Superior temporal gyrus (tissue), 1 donor: ENCODE measurements at regions not wholly inside any gene's neighbourhood (a gene's known extent, or its start where the extent isn't known, plus 50 kb on each side); places are given as distances from the start of the nearest gene placed in this dataset.

Experiments used
- DNase-seq: peaks from one replicate; pipeline ENCODE4 v3.0.0-alpha.2; 2016; ENCODE audit errors: extremely low spot score

GRCh38 chr17:74011966-74012365 is 191.5 kb upstream of the RPL38 start:
- DNase-seq, result no peak

- DNase-seq, result no peak
These were observed 191.0 kb upstream of the RPL38 start for GRCh38 chr17:74012465-74012864.

- no peak for DNase-seq
These were observed 188.2 kb upstream of the RPL38 start for GRCh38 chr17:74015316-74015715.

DNA sequence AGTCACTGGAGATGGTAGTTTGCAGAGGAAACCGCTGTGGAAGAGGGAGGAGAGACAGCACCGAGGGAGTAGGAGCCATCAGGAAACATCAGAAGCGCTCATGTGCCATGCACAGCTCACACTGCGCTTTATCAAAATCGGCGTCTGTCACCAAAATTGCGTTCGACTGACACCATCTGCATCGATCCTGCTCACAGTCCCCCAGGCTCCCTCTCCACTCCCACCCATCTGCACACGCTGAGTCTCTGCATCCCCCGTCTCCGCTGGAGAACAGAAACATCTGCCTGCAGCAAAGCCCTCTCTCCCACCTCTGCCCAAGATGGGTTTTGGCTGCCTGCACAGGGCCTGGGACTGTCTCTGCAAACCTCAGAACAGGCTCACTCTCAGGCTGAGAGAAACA is 187.5 kb upstream of the RPL38 start:
- DNase-seq, result no peak

GRCh38 chr17:74016461-74016860 is 187.0 kb upstream of the RPL38 start:
- no peak for DNase-seq

GRCh38 chr17:74017466-74017865 is 186.0 kb upstream of the RPL38 start:
- DNase-seq, result no peak

DNA sequence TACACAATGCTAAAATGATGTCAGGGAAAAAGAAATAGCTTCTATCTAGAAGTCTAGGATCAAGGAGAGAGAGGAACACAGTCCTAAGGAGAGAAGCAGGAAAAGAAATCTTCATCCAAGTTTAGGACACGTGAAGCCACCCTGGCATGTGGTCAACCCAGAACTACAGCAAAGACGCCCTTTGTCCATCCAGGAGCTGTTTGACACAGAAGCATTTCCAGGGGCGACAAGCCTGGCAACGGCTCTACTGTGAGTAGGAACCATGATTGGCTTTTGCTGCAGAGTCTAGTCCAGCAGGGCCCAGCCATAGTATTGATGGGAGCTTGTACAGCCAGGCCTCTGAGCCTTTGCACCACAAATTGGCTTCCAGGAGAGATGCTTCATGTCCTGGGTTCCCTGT is 185.4 kb upstream of the RPL38 start:
- DNase-seq, result no peak

- no peak for DNase-seq
These were observed 184.2 kb upstream of the RPL38 start for GRCh38 chr17:74019271-74019670.

DNA sequence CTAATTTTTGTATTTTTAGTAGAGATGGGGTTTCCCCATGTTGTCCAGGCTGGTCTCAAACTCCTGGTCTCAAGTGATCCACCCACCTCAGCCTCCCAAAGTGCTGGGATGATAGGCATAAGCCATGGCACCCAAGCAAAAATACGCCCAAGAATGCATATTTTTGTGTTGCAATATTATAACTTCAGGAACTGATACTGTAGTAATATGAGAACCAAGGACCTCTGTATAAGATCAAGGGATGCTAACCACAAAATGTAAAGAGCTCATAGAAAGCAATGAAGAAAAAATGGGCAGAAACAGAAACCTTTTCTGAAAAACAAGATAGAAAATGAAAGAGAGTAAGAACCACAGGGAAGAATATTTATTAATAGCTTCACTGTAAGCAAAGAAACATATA is 183.6 kb upstream of the RPL38 start:
- no peak for DNase-seq

DNA sequence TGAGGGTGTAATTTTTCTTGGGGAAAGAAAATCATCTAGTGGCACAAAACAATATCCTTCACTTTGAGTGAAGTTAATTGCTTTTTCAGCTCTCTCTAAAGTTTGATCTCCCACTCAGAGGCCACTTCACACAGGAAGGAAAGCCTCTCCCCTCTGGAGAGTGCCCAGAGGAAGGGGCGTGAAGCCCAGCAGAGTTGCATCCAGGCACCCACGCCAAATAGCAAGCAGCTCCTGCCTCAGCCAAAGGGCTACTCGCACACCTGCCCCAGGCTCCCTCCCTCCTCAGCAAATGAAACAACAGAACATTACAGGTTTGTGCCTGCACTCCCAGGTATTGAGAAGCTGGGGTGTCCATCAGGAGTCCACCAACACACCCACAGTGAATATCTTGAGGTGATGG is 183.0 kb upstream of the RPL38 start:
- DNase-seq, result no peak

DNA sequence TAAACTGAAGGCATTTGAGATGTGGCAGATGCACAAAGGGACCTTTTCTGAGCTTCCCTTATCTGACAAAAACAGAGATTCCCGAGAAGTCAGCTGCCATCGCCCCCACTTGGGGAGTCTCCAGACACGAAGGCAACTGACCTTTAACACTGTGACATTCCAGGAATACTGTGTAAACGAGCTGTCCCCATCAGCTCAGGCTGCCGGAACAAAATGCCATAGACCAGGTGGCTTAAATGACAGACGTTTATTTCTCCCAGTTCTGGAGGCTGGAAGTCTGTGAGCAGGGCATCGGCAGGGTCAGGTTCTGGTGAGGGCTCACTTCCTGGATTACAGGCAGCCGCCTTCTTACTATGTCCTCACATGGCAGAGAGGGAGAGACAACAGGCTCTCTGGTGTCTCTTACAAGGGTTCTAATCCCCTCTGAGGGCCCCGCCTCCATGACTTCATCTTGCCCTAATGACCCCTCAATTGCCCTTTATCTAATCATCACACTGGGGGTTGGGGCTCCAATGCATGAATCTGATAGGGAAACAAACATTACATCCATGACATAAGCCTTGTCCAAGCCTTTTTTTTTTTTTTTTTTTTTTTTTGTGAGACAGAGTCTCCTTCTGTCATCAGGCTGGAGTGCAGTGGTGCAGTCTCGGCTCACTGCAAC is 178.5 kb upstream of the RPL38 start:
- no peak for DNase-seq

- no peak for DNase-seq
These were observed 176.0 kb upstream of the RPL38 start for GRCh38 chr17:74027444-74027843.

- no peak for DNase-seq
These were observed 174.9 kb upstream of the RPL38 start for GRCh38 chr17:74028354-74029116.

- DNase-seq, result no peak
These were observed 172.0 kb upstream of the RPL38 start for GRCh38 chr17:74031316-74032090.

DNA sequence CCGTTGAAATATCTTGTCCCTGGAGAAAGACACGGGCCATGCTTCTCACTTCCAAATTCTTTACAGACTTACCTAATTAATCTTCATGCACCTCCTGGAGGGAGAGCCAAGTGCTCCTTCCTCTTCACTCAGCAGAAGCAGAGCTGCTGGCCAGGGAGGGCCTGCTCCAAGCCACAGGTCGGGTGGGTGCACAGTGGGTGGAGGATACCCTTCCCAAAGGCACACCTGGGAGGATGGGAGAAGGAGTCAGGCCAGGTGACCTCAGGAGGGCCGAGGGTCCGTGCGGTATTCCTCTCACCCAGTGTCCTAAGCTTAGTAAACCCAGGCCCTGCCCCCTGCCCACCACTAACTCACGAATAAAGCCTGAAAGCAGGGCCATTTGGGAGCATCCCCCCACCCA is 171.3 kb upstream of the RPL38 start:
- no peak for DNase-seq

DNA sequence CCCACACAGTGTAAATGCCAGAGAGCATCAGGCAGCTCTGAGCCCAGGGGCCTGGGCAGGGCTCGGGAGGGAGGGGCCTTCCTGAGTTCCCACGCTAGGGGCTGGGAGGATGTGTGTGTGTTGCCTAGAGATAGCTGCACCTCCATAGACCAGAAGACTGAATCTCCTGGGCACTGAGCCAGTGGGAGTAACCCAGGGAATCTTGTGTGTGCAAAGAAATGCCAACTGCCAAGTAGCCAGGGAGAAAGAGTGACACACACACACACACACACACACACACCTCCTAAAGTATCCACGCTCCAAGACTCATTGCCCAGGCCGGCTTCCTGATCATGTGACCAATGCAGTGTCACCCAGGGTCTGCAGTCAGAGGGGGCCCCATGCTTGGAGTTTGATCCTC is 166.2 kb upstream of the RPL38 start:
- DNase-seq, result no peak

DNA sequence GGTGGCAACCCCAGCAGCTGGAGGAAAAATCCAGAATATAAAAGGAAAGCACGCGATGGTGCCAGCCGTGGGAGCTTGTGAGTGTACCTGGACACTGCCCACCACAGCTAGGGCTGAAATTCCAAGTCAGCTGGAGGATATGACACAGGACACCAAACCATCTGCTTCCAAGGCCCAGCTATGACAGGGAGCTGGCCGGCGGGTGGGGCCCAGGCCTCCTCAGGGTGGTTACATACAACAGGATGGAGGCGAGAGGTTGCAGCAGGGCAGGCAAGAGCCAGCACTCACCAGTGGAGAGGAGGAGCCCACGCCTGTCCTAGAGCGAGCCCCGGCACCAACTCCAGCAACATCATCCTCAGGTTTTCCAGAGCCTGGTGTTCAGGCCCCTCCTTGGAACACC is 163.2 kb upstream of the RPL38 start:
- no peak for DNase-seq

- no peak for DNase-seq
These were observed 162.7 kb upstream of the RPL38 start for GRCh38 chr17:74040729-74041128.

- DNase-seq, result peak; percentile 72
These were observed 161.4 kb upstream of the RPL38 start for GRCh38 chr17:74041869-74042640.

DNA sequence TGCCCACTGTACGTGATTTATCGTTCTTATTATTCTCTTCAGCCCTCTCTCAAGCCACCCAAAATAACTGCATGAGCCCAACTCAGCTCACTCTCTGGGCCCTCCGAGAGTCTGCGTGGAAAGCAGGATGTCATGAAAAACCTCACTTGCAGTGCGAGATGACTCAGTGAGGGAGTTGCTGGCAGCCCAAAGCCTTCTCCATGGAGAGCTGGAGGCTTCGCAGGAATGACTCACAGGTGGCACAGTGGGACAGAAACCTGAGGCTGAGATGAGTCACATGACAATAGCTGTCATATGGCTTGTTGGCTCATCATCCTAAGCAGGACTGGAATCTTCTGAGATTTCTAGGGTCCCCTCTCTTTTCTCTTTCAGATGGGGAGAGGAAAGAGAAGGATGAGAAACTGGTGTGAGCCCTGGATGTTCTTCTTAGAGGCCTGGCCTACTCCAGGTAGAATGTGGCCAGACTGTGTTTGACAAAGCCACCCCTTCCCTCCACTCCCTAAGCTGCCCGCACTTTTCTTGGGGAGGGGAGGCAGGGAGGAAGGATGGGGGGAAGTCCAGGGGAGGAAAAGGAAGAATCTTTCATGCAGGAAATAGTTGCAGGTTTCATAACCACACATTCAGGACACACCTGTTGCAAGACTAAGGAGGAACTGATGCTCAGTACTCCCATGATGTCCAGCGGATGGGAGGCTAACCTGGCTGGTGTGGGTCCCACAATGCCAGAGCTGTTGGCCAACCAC is 160.6 kb upstream of the RPL38 start:
- peak; percentile 80 for DNase-seq

GRCh38 chr17:74043976-74044375 is 159.5 kb upstream of the RPL38 start:
- no peak for DNase-seq
